Testis (tissue), 2 donors: ENCODE measurements at regions not wholly inside any gene's neighbourhood (a gene's known extent, or its start where the extent isn't known, plus 50 kb on each side); places are given as distances from the start of the nearest gene placed in this dataset.
A peak's percentile ranks its signal among the peaks of the same experiment; 100 is the strongest.
"Not testable (repeated sequence)": the region's sequence is repeated elsewhere in the genome, so short reads cannot be mapped to it uniquely, and the experiment has no call there.

Source experiments
- DNase-seq: peaks from one replicate; pipeline ENCODE4 v3.0.0-alpha.2; 2019
- H3K27ac ChIP-seq, 2 donors: fragments of 200-600 bp; sonication (generic); one replicate each; pipeline ENCODE4 v1.5.1; 2019
- H3K27me3 ChIP-seq: fragments of 200-600 bp; sonication (generic); one replicate; pipeline ENCODE4 v1.5.1; 2019
- H3K36me3 ChIP-seq: fragments of 200-600 bp; sonication (generic); one replicate; pipeline ENCODE4 v1.5.1; 2017; ENCODE audit warnings: low read depth; ENCODE audit errors: missing control alignments
- H3K4me1 ChIP-seq: fragments of 200-600 bp; sonication (generic); one replicate; pipeline ENCODE4 v1.5.1; 2019
- H3K4me3 ChIP-seq, 2 donors: fragments of 200-600 bp; sonication (generic); one replicate each; pipeline ENCODE4 v1.5.1; 2017 to 2019
- H3K9me3 ChIP-seq: fragments of 200-600 bp; sonication (generic); one replicate; pipeline ENCODE4 v1.5.1; 2017
- POLR2A ChIP-seq: fragments of 450-650 bp; IDR thresholded peaks from one replicate; pipeline ENCODE4 v1.6.1; 2017; ENCODE audit warnings: antibody characterized with exemption, mild to moderate bottlenecking, moderate library complexity
- WGBS, 2 donors: methylation state at CpG; one replicate each; pipeline ENCODE4 v1.1.5; 2018; 5-methylcytosine and 5-hydroxymethylcytosine counted together
- intact Hi-C: fragments of 100-400 bp; cut with DNase I; formaldehyde crosslinking; loops from one replicate; pipeline ENCODE4 v1.15.1; 2023; ENCODE audit warnings: low total_unique reads
- TF ChIP-seq, protein P1 (sequence below), 3 experiments: fragments of 450-650 bp in 2 of 3; fragments of 200-600 bp in 1 of 3; sonication (generic) in 1 of 3; IDR thresholded peaks; one replicate each; pipeline ENCODE4 v1.5.1; 2016 to 2019; ENCODE audit warnings: antibody characterized with exemption in 3 of 3, mild to moderate bottlenecking in 2 of 3, moderate library complexity in 1 of 3

- Histone ChIP-seq H3K4me3 (no peak overlapping the region), H3K27ac (peak overlapping the region in 1 of 2 donors; percentile 71), H3K9me3 (no peaks in the 10 kb centered on the region), H3K36me3 (no peaks in the 10 kb centered on the region), H3K27me3 (no peaks in the 10 kb centered on the region), H3K4me1 (peaks cover 20% of the 10 kb centered on the region)
- intact Hi-C loops, result loop anchor here (10.0 kb wide), 1 partner anchor 182 kb away; no protein-coding TSS in a partner anchor
- TF ChIP-seq POLR2A, result no peak
- TF ChIP-seq, protein P1, sequence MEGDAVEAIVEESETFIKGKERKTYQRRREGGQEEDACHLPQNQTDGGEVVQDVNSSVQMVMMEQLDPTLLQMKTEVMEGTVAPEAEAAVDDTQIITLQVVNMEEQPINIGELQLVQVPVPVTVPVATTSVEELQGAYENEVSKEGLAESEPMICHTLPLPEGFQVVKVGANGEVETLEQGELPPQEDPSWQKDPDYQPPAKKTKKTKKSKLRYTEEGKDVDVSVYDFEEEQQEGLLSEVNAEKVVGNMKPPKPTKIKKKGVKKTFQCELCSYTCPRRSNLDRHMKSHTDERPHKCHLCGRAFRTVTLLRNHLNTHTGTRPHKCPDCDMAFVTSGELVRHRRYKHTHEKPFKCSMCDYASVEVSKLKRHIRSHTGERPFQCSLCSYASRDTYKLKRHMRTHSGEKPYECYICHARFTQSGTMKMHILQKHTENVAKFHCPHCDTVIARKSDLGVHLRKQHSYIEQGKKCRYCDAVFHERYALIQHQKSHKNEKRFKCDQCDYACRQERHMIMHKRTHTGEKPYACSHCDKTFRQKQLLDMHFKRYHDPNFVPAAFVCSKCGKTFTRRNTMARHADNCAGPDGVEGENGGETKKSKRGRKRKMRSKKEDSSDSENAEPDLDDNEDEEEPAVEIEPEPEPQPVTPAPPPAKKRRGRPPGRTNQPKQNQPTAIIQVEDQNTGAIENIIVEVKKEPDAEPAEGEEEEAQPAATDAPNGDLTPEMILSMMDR (IDR thresholded peaks at IDR 0.05), result no peak
- WGBS, 2 donors, result 45 to 57% methylated on average over 4 of the region's 4 CpGs
- DNase-seq, result peak; percentile 52
Observed at GRCh38 chr10:86586516-86586915, 64.9 kb upstream of the WAPL start.

DNA sequence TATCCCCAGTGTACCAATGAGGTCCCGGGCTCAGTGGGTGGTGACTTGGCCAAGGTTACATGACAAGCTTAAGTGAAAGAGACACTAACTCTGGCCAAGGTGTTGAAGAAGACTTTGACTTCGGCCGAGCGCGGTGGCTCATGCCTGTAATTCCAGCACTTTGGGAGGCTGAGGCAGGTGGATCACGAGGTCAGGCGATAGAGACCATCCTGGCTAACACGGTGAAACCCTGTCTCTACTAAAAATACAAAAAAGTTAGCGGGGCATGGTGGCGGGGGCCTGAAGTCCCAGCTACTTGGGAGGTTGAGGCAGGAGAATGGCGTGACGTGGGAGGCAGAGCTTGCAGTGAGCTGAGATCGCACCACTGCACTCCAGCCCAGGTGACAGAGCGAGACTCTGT lies 65.6 kb upstream of the OPN4 start:
- peaks cover 20% of the 10 kb centered on the region for H3K4me1 ChIP-seq
- intact Hi-C loops, result loop anchor here (10.0 kb wide), 1 partner anchor 184 kb away; no protein-coding TSS in a partner anchor
- 87 to 95% methylated on average over 14 of the region's 14 CpGs for WGBS, 2 donors
- not testable (repeated sequence) for H3K27ac ChIP-seq, DNase-seq, H3K4me3 ChIP-seq, H3K36me3 ChIP-seq, H3K9me3 ChIP-seq, H3K27me3 ChIP-seq

DNA sequence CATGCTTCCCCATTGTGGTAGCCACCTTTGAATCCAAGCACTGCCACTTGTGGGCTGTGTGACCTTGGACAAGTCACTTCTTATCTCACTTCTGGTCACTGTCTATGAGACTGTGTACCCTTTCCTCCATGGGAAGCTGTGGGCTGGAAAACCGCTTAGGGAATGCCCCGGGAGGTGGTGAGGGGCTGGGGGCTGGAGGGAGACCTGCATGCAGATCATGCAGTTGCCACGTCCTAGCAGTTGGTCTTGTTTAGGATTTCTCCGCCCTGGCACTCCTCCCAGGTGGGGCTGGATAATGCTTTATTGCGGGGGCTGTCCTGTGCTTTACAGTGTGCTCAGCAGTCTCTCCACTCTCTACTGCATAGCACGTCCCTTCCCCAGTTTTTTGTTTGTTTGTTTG lies 62.9 kb upstream of the OPN4 start:
- DNase-seq, result no peak
- H3K4me1 ChIP-seq, result peaks cover 7% of the 10 kb centered on the region
- no peak overlapping the region for H3K27ac ChIP-seq
- no peaks in the 10 kb centered on the region for H3K27me3 ChIP-seq
- no peaks in the 10 kb centered on the region for H3K9me3 ChIP-seq
- WGBS, 2 donors, result 83 to 86% methylated on average over 6 of the region's 6 CpGs
- TF ChIP-seq POLR2A, result no peak
- TF ChIP-seq, protein P1 (IDR thresholded peaks at IDR 0.05), result no peak
- no peaks in the 10 kb centered on the region for H3K36me3 ChIP-seq
- no peak overlapping the region for H3K4me3 ChIP-seq
- intact Hi-C loops, result no loop called here

GRCh38 chr10:86592413-86592812 lies 61.9 kb upstream of the OPN4 start:
- Histone ChIP-seq H3K9me3 (no peaks in the 10 kb centered on the region), H3K4me1 (no peaks in the 10 kb centered on the region), H3K4me3 (no peak overlapping the region), H3K36me3 (no peaks in the 10 kb centered on the region), H3K27me3 (no peaks in the 10 kb centered on the region), H3K27ac (no peak overlapping the region)
- intact Hi-C loops, result no loop called here
- TF ChIP-seq, protein P1 (IDR thresholded peaks at IDR 0.05), result no peak
- TF ChIP-seq POLR2A, result no peak
- DNase-seq, result no peak
- WGBS, 2 donors, result 90 to 93% methylated on average over 3 to 4 of the region's 4 CpGs

DNA sequence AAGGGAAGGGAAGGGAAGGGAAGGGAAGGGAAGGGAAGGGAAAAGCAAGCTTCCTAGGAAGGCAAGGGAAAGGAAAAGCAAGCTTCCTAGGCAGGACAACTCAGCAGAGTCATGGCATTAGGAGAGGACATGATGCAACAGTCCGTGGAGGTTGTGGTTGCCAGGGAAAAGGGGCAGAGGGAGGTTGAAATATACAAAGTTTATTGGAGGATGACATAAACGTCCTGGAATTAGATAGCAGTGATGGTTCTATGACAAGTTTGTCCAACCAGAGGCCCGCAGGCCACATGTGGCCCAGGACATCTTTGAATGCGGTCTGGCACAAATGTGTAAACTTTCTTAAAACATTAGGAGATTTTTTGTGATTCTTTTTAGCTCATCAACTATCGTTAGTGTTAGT lies 59.8 kb upstream of the OPN4 start:
- TF ChIP-seq, protein P1 (IDR thresholded peaks at IDR 0.05), result no peak
- no peak for TF ChIP-seq POLR2A
- 80 to 86% methylated on average over 5 of the region's 5 CpGs for WGBS, 2 donors
- no peak for DNase-seq

More for the DNA sequence above, 59.8 kb upstream of the OPN4 start:
- Histone ChIP-seq H3K27ac (no peak overlapping the region), H3K27me3 (no peaks in the 10 kb centered on the region), H3K36me3 (no peaks in the 10 kb centered on the region), H3K4me1 (no peaks in the 10 kb centered on the region), H3K9me3 (no peaks in the 10 kb centered on the region), H3K4me3 (no peak overlapping the region)
- intact Hi-C loops, result no loop called here
